Stimulated activated CD4-positive, alpha-beta T cell treated with anti-CD3 and anti-CD28 coated beads, Interleukin-15, amount 100 ng/mL, for 1 hour (primary cell): ENCODE measurements at regions not wholly inside any gene's neighbourhood (a gene's known extent, or its start where the extent isn't known, plus 50 kb on each side); places are given as distances from the start of the nearest gene placed in this dataset.

Source experiments
- DNase-seq, 2 donors: peaks; one replicate each; pipeline ENCODE4 v3.0.0-alpha.2; 2020; ENCODE audit warnings: low read depth in 1 of 2, low spot score in 1 of 2

DNA sequence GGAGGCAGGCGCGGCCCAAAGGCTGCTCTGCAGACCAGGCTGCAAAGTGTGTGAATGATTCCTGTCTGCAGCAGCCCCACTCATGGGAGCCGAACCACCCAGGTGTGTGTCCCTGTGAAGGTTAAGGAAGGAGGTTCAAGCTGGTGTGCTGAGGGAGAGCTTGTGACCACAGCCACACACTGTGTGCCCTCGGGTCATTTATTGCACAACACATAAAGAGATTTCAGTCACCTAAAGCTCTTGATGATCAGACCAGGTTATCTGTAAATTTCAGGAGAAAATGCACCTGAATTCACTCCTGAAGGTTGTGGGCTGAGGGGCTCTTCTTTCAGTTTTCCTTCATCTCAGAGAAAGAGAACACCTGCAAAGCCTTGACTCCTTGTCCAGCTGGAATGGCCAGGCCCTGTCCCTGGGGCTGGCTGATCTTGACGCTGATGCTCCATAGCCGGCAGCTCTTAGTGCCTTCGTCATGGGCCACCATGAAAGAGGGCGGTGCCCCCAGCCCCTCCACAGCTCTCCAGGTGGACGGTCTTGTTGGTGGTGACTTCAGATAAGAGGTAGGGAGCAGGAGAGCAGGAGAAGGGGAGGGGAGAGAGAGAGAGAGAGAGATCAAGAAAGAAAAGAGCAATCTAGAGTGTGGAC is 110.8 kb upstream of the C1QTNF9B start:
- DNase-seq: no peak

GRCh38 chr13:24008679-24009078 is 111.4 kb upstream of the C1QTNF9B start:
- no peak for DNase-seq

DNA sequence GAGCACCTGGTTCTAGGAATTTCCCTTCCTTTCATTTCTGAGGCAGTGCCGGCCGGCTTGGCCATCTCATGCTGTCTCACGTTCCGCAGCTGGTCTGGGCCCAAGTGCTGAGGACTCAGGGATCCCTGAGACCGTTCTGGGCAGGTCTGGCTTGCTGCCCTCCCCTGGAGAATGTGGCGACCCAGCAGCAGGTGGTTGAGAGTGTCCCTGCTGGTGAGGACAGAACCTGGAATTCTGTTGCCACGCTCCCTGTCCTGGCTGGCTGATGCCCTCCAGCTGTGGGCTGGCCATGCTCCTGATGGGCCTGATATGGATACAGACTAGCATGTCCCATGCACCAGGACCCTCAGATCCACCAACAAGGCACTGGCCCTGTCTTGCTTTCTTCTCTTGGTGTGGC is 114.0 kb upstream of the C1QTNF9B start:
- no peak for DNase-seq

GRCh38 chr13:24012648-24013047 is 115.3 kb upstream of the C1QTNF9B start:
- no peak for DNase-seq

DNA sequence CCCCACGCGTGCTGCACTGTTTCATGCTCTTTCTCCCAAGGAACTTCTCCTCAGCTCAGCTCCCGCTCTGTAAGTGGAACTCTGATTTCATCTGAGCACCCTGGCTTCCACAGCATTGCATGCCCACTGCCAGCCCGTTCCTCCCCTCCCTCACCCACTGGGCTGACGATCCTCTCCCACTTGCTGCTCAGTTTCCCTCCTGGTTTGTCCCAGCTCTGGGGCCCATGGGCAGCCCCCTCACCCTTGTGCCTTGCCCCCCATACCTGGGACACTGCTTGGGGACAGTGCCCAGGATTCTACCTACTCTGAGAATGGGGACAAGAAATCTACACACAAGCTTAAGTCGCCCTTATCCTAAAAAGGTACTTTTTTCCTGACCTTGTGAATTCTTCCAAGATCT is 115.9 kb upstream of the C1QTNF9B start:
- no peak for DNase-seq

GRCh38 chr13:24016046-24016445 is 118.7 kb upstream of the C1QTNF9B start:
- DNase-seq: no peak

DNA sequence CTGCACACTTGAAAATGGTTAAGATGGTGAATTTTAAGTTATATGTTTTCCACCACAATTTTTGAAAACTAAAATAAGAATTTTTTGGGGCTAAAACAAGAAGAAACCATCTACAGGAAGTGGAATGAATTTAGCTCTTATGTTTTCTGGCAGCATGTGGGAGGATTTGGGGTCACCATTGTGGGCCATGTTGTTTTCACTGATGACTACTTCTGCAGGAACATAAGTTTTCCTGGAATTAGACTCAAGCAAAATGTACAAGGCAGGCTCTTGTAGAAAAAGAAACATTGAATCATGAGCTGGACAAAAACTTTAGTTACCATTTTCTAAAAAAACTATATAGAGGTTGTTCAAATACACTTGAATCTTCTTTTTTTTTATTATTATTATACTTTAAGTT is 125.3 kb upstream of the C1QTNF9B start:
- DNase-seq: no peak

DNA sequence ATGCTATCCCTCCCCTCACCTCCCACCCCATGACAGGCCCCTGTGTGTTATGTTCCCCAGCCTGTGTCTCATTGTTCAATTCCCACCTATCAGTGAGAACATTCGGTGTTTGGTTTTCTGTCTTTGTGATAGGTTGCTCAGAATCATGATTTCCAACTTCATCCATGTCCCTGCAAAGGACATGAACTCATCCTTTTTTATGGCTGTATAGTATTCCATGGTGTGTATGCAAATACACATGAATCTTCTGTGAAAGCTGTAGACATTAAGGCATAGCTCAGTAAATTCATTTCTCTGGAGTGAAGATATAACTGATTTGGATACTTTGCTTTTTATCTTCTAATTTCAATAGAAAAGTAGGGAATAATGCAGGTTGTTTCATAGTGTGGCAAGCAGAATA is 125.8 kb upstream of the C1QTNF9B start:
- no peak for DNase-seq

- no peak for DNase-seq
These were observed 130.2 kb upstream of the C1QTNF9B start for GRCh38 chr13:24027494-24027893.

DNA sequence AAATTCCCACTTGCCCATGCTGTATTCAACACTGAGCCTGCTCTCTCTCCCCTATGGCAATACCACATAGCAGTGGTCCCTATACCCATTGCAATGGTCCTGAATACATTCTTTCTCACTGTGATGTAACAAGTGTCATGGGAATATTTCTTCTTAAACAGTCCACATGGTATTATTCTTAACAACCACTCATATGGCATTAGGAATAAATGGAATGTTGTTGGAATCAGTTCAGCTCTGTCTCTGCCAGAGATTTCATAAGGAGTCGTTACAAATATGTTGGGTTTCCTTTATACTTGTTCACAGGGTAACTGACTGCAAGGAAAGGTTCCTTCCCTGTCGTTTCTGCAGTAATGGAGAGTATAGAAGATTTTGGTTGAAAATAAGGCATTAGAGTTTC is 128.3 kb upstream of the SPATA13 start:
- no peak for DNase-seq

DNA sequence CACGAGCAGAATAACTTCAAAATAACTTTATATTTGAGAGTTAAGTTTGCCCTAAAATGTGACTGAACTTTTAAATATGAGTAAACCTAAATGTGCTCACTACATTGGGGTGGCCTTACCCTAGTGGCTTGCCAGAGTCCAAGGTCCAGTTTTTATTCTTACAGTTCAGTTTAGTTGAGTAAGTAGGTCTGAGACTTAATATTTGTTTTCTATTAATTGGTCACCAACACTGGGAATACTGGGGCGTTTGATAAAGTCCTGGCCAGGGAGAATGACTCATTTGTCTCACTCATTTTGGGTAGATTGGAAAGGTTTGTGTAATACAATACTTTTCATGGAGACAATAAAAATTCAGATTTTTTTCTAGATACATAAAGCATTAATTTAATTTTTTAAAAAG is 127.8 kb upstream of the SPATA13 start:
- no peak for DNase-seq

GRCh38 chr13:24033527-24034302 is 126.8 kb upstream of the SPATA13 start:
- no peak for DNase-seq

DNA sequence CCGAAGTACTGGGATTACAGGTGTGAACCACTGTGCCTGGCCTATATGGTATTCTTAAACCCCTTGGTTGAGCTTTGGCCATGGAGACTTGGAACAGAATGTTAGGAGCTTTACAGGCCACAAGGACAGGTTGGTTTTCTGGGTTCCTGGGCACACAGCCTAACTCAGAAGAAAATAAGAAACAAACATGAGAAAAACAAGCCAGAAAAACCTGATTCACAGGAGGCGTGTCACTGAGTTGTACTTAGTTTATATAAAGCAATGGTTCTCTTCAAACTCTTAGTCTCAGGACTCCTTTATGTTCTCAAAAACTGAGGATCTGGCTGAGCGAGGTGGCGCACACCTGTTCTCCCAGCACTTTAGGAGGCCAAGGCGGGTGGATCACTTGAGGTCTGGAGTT is 125.1 kb upstream of the SPATA13 start:
- DNase-seq: no peak

DNA sequence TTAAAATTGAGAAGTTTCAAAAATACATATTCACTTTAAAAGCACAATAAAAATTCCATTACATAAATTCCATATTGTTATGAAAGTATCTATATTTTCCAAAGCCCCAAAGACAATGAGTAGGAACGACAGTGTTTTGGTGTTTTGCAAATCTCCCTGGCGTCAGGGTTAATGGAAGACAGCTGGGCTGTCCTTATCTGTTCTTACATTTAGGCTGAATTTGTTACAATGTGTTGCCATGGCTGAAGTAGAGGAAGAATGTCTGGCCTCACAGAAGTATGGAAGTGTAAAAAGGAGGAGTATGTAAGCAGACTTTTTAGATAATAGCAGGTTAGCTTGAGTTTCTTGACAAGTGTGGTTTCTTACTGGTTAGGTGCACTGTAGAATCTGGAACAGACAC is 124.4 kb upstream of the SPATA13 start:
- no peak for DNase-seq

DNA sequence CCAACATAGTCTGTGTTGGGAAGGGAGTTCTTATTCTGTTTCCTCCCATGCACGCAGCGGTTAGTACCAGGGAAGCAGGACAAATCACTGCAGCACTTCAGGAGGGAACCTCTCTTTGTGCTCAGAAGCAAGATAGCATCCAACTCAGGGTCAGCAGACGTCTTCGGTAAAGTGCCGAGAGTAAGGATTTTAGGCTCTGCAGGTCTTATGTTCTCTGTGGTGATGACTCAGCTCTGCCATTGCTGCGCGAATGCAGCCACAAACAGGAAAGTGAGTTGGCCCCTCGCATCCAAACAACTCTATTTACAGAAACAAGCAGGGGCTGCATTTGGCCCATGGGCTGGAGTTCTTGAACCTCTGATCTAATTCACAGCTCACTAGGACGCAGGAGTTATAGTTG is 122.1 kb upstream of the SPATA13 start:
- DNase-seq: no peak

DNA sequence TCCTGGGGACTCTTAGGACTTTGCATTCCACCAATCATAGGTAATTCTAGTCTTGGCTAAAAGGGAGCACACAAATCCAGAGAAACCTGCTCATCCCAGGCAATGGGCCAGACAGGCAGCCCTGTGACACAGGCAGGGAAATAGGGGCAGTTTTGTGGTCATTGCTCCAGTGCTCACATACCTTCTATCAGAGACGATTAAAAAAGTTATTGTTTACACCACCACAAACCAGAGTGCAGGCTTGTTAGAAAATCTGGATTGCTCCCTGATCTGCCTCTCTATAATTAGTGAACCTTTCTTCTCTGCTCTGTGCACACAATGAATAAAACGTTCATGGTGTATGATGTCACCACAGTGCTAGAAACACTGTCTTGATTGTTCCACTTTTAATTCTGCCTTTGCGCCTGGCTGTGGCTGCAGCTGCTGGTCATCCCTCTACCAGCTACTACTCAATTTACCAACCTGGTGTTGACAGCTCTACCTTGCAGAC is 121.6 kb upstream of the SPATA13 start:
- DNase-seq: no peak

- no peak for DNase-seq
These were observed 120.7 kb upstream of the SPATA13 start for GRCh38 chr13:24039621-24040475.

DNA sequence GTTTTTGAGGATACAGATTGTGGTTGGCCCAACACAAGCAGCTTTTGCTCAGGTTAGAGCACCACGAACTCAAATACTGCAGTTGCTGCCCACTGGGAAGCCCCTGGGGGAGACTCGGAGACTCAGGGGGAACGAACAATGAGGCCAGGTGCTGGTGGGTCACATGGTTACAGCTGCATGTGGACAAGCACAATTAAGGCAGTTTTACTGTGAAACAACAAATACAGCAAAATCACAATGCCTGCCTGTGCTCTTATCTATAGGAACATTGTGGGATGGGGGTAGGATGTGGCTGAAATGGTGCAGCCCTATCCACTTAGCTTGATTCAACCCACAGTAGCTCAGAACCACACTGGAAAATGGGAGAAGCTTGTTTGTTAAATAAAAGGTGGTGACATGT is 119.7 kb upstream of the SPATA13 start:
- DNase-seq: no peak

DNA sequence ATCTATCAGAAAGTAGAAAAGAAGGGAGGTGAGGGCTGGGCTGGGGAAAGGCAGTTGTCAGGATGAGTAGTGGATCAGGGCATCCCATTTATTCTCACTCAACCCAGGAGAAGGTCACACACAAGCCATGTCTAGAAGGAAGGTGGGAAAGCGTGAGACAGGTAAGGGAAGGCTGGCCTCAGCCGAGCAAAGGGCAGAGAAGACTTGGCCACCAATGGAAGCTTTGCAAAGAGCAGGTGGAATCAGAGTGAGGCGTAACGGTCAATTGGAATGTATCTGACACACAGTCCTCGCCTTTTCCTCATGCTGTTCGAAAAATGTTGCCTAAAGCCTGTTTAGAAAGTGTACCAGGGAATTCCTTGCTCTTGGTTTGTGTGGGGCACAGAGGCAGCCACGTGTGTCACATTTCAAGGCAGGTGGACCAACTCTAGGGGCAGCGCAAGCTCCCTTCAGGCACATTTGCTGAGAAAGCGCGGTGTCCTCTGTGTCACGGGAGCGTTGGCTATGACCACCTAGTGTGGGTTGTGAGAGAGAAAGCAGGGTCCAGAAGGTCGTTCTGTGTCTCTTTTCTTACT is 118.8 kb upstream of the SPATA13 start:
- DNase-seq: no peak

DNA sequence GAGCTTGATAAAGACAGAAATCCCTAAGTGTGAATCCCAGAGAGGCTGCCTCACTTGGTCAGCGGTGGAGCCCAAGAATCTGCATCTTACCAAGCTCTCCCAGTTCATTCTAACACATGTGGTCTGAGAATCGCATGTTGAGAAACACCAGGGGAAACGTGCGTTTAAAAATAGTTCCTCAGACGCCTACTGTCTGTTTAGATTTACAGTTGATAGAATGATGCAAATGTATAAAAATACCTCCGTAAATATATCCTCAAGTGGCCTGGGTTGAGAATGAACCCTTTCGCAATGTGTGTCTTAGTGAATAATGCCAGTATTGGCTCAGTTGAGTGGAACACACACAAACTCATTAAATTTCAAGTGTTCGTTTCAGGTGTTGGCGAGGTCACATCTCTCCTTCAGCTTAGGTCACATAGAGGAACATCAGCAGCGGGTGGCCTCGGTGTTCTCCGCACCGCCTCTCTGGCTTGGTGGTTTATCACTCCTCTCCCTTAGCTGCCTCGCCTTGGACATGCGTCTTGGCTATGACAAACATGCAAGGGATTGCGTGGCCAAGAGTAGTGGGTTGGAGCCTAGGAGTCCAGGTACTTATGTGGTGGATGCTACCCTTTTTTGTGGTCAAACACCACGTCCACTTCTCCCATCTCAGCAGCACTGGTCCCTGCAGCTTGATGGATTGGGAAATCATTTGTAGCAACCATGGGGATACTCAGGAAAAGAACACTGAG is 117.6 kb upstream of the SPATA13 start:
- DNase-seq: no peak
